H1 (cell line): ENCODE measurements at regions not wholly inside any gene's neighbourhood (a gene's known extent, or its start where the extent isn't known, plus 50 kb on each side); places are given as distances from the start of the nearest gene placed in this dataset.
"Not testable (repeated sequence)": the region's sequence is repeated elsewhere in the genome, so short reads cannot be mapped to it uniquely, and the experiment has no call there.

Experiments
- CTCF ChIA-PET: fragments of 300-600 bp; sonication (Branson Sonifier 250); formaldehyde crosslinking; loops from one replicate; lab custom pipeline; 2021; ENCODE audit not compliant: partially characterized antibody; lab: Charles Lee
- POLR2A ChIA-PET: fragments of 300-600 bp; sonication (Branson Sonifier 250); formaldehyde crosslinking; loops from one replicate; lab custom pipeline; 2021; ENCODE audit warnings: inconsistent platforms; ENCODE audit not compliant: partially characterized antibody; lab: Charles Lee
- DNase-seq, 2 experiments: peaks; one replicate each; pipeline versions ENCODE4 v3.0.0 to v3.0.0-alpha.2; 2010 to 2022; ENCODE audit warnings: low spot score in 2 of 2, low read depth in 1 of 2, mixed read lengths in 1 of 2
- FAIRE-seq: peaks from 2 replicates; lab custom pipeline; 2011; peaks lifted over from hg19 to GRCh38; lab: Jason Lieb, UNC
- H2AFZ ChIP-seq: 2 replicates; pipeline ENCODE4 v1.8.1; 2012; ENCODE audit warnings: low read length, inconsistent platforms
- H2AK5ac ChIP-seq: 2 replicates; pipeline ENCODE4 v1.6.1; 2013; ENCODE audit warnings: low read depth, low read length
- H2BK120ac ChIP-seq: replicated peaks from 2 replicates; pipeline ENCODE3; 2013; ENCODE audit warnings: low read depth, low read length, inconsistent platforms
- H2BK12ac ChIP-seq: 2 replicates; pipeline ENCODE4 v1.6.1; 2013; ENCODE audit warnings: low read depth, low read length
- H2BK15ac ChIP-seq: 2 replicates; pipeline ENCODE4 v1.6.1; 2013; ENCODE audit warnings: low read length
- H2BK20ac ChIP-seq: 2 replicates; pipeline ENCODE4 v1.6.1; 2013; ENCODE audit warnings: low read length
- H2BK5ac ChIP-seq: 2 replicates; pipeline ENCODE4 v1.6.1; 2013; ENCODE audit warnings: low read depth, low read length
- H3K14ac ChIP-seq: 2 replicates; pipeline ENCODE4 v1.6.1; 2013; ENCODE audit warnings: inconsistent platforms; ENCODE audit not compliant: insufficient read length
- H3K18ac ChIP-seq: 2 replicates; pipeline ENCODE4 v1.6.1; 2013; ENCODE audit warnings: low read length; ENCODE audit errors: extremely low read depth
- H3K23ac ChIP-seq: 2 replicates; pipeline ENCODE4 v1.6.1; 2013; ENCODE audit warnings: inconsistent platforms; ENCODE audit not compliant: insufficient read length
- H3K23me2 ChIP-seq: 2 replicates; pipeline ENCODE4 v1.6.1; 2013; ENCODE audit warnings: low read depth, low read length
- H3K27ac ChIP-seq: 2 replicates; pipeline ENCODE4 v1.6.1; 2011; ENCODE audit warnings: low read depth, low read length, inconsistent platforms
- H3K27me3 ChIP-seq, 4 experiments: replicated peaks in 1 of 4; 1 replicate in 1 of 4; 2 replicates in 3 of 4; pipeline versions ENCODE4 v1.6.1 to v1.8.1; 2011 to 2013; ENCODE audit warnings: low read length in 3 of 4, mild to moderate bottlenecking in 3 of 4, inconsistent platforms in 2 of 4, mixed read lengths in 2 of 4, moderate library complexity in 1 of 4; ENCODE audit not compliant: control insufficient read depth in 3 of 4, insufficient read depth in 3 of 4; ENCODE audit errors: extremely low read depth in 1 of 4
- H3K36me3 ChIP-seq, 4 experiments: 2 replicates each; pipeline versions ENCODE4 v1.6.1 to v1.8.1; 2011 to 2013; ENCODE audit warnings: mild to moderate bottlenecking in 4 of 4, low read length in 3 of 4, moderate library complexity in 2 of 4, control low read depth in 1 of 4, inconsistent platforms in 1 of 4; ENCODE audit not compliant: insufficient read depth in 4 of 4, control insufficient read depth in 2 of 4
- H3K4ac ChIP-seq: replicated peaks from 2 replicates; pipeline ENCODE3; 2013; ENCODE audit warnings: low read length, low read depth, mixed read lengths, inconsistent platforms; ENCODE audit not compliant: insufficient read length
- H3K4me1 ChIP-seq, 4 experiments: replicated peaks in 1 of 4; 1 replicate in 1 of 4; 2 replicates in 3 of 4; pipeline versions ENCODE4 v1.6.1 to v1.8.1; 2011 to 2013; ENCODE audit warnings: low read length in 3 of 4, inconsistent platforms in 2 of 4, mixed read lengths in 1 of 4; ENCODE audit not compliant: insufficient read depth in 4 of 4, control insufficient read depth in 3 of 4
- H3K4me2 ChIP-seq, 2 experiments: 2 replicates each; pipeline versions ENCODE4 v1.6.1 to v1.8.1; 2011 to 2013; ENCODE audit warnings: low read depth in 2 of 2, low read length in 2 of 2, control low read depth in 1 of 2, inconsistent platforms in 1 of 2, mild to moderate bottlenecking in 1 of 2; ENCODE audit not compliant: insufficient read depth in 1 of 2
- H3K4me3 ChIP-seq, 4 experiments: fragments of 200-600, 300-600 bp in 1 of 4; sonication (generic), shearing (Covaris generic), sonication (Bioruptor Twin) in 1 of 4; 2 replicates each; pipeline versions ENCODE4 v1.5.1 to v1.8.1; 2011 to 2016; ENCODE audit warnings: low read length in 4 of 4, low read depth in 3 of 4, control low read depth in 2 of 4, inconsistent platforms in 2 of 4, mild to moderate bottlenecking in 2 of 4, mixed read lengths in 1 of 4, moderate library complexity in 1 of 4; ENCODE audit not compliant: insufficient read depth in 2 of 4; ENCODE audit errors: extremely low read depth in 1 of 4
- H3K56ac ChIP-seq: replicated peaks from 2 replicates; pipeline ENCODE3; 2013; ENCODE audit warnings: low read depth, mild to moderate bottlenecking, mixed read lengths, low read length, inconsistent platforms; ENCODE audit not compliant: insufficient read length
- H3K79me1 ChIP-seq: 2 replicates; pipeline ENCODE4 v1.6.1; 2013; ENCODE audit warnings: low read depth, low read length, control low read depth
- H3K79me2 ChIP-seq, 2 experiments: 2 replicates each; pipeline versions ENCODE4 v1.6.1 to v1.8.1; 2012 to 2013; ENCODE audit warnings: low read length in 2 of 2, mild to moderate bottlenecking in 2 of 2, inconsistent platforms in 1 of 2; ENCODE audit not compliant: insufficient read depth in 2 of 2, control insufficient read depth in 1 of 2
- H3K9ac ChIP-seq, 4 experiments: replicated peaks in 1 of 4; 1 replicate in 1 of 4; 2 replicates in 3 of 4; pipeline versions ENCODE4 v1.6.1 to v1.8.1; 2011 to 2013; ENCODE audit warnings: low read depth in 3 of 4, low read length in 3 of 4, control low read depth in 2 of 4, mild to moderate bottlenecking in 2 of 4, moderate library complexity in 2 of 4, inconsistent platforms in 1 of 4; ENCODE audit errors: extremely low read depth in 1 of 4
- H3K9me3 ChIP-seq, 2 experiments: 2 replicates each; pipeline versions ENCODE4 v1.6.1 to v1.8.1; 2012 to 2013; ENCODE audit warnings: mild to moderate bottlenecking in 2 of 2, moderate library complexity in 2 of 2, control low read depth in 1 of 2, inconsistent platforms in 1 of 2, low read depth in 1 of 2, low read length in 1 of 2, mixed read lengths in 1 of 2; ENCODE audit not compliant: insufficient read depth in 2 of 2
- H4K20me1 ChIP-seq, 2 experiments: replicated peaks in 1 of 2; 2 replicates each; pipeline versions ENCODE3 to v1.8.1; 2011 to 2013; ENCODE audit warnings: inconsistent platforms in 2 of 2, low read length in 2 of 2, mild to moderate bottlenecking in 1 of 2; ENCODE audit not compliant: insufficient read depth in 2 of 2, control insufficient read depth in 1 of 2
- H4K5ac ChIP-seq: 2 replicates; pipeline ENCODE4 v1.6.1; 2013; ENCODE audit warnings: low read length, low read depth, mixed read lengths, inconsistent platforms; ENCODE audit not compliant: insufficient read length
- H4K8ac ChIP-seq: 2 replicates; pipeline ENCODE4 v1.8.0; 2013; ENCODE audit warnings: mild to moderate bottlenecking, moderate library complexity, low read length, inconsistent platforms; ENCODE audit not compliant: insufficient read depth; ENCODE audit errors: extremely low read depth
- H4K91ac ChIP-seq: replicated peaks from 2 replicates; pipeline ENCODE3; 2013; ENCODE audit warnings: low read length, mixed read lengths, inconsistent platforms; ENCODE audit not compliant: insufficient read length
- WGBS, 2 experiments: shearing (Covaris generic) in 1 of 2; methylation state at CpG; one replicate each; pipeline versions ENCODE4 v1.1.6 to v1.1.7; 2013 to 2015; ENCODE audit warnings: low lambda C conversion rate in 2 of 2, mixed read lengths in 2 of 2, inconsistent platforms in 1 of 2, low coverage in 1 of 2, missing lambda C conversion rate in 1 of 2; ENCODE audit not compliant: insufficient replicate concordance in 2 of 2, insufficient coverage in 1 of 2, insufficient read length in 1 of 2; ENCODE audit errors: extremely low coverage in 1 of 2, missing lambda C conversion rate in 1 of 2; 5-methylcytosine and 5-hydroxymethylcytosine counted together

DNA sequence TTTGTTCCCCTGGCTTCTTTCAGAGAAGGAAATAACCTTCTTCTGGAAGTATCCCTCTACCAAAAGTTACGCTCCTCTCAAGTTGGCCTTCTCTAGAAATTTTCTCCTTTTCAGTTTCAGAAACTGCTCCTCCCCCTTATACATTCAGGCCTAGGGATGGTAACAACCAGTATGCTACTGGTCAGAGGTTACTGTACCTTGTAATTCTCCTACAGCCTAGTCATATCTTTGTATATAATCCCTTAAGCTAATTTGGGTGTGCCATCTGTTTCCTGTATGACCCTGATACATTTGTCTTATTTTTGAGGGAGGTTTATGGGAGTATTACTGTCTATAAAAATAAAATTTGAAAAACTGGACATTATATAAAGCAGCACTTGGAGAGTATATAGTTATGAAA, 98.0 kb upstream of the NOTCH2NLA start:
- H3K27me3 ChIP-seq, H3K36me3 ChIP-seq, H3K27ac ChIP-seq, H2BK12ac ChIP-seq, H3K9ac ChIP-seq, H3K18ac ChIP-seq, FAIRE-seq, H3K9me3 ChIP-seq, H4K5ac ChIP-seq, H2BK20ac ChIP-seq, H3K23me2 ChIP-seq, H3K4me3 ChIP-seq, H3K79me1 ChIP-seq, H2BK5ac ChIP-seq, H4K20me1 ChIP-seq, H3K14ac ChIP-seq, H3K56ac ChIP-seq, CTCF ChIA-PET, H4K8ac ChIP-seq, H3K4me1 ChIP-seq, H3K79me2 ChIP-seq, H3K4ac ChIP-seq, H2BK15ac ChIP-seq, H2AK5ac ChIP-seq, DNase-seq, H4K91ac ChIP-seq, POLR2A ChIA-PET, H2AFZ ChIP-seq, H3K4me2 ChIP-seq, H2BK120ac ChIP-seq, H3K23ac ChIP-seq: not testable (repeated sequence)
- no CpG with 5 or more reads among the region's 1 CpG for WGBS, 2 experiments

DNA sequence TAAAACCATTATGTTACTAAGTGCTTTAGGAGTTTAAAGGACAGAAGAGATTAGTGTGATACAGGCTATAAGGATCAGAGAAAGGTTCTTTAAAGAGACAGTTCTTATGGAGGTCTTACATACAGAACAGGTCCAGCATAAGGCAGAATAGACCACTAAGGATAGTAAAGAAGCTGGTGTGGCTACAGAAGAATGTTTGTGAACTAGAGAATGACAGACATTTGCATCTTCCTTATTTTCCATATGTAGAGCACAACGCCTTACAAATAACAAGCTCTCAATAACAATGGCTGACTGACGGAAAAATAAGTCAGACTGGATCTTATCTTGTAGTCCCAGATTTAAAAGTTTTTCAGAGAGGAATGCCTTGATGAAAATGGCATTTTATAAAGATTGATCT, 95.6 kb upstream of the NOTCH2NLA start:
- H2AK5ac ChIP-seq, H3K36me3 ChIP-seq, H3K4me2 ChIP-seq, H3K27ac ChIP-seq, H2BK20ac ChIP-seq, H4K91ac ChIP-seq, H3K9me3 ChIP-seq, CTCF ChIA-PET, H4K8ac ChIP-seq, H2BK15ac ChIP-seq, DNase-seq, H2BK120ac ChIP-seq, H3K27me3 ChIP-seq, H2BK5ac ChIP-seq, H3K23ac ChIP-seq, H3K4ac ChIP-seq, H3K79me2 ChIP-seq, H3K56ac ChIP-seq, H3K18ac ChIP-seq, H2BK12ac ChIP-seq, H3K14ac ChIP-seq, H2AFZ ChIP-seq, H4K20me1 ChIP-seq, H3K9ac ChIP-seq, H3K23me2 ChIP-seq, FAIRE-seq, H3K79me1 ChIP-seq, H3K4me1 ChIP-seq, H3K4me3 ChIP-seq, H4K5ac ChIP-seq, POLR2A ChIA-PET: not testable (repeated sequence)
- WGBS, 2 experiments = 14% methylated on average over 1 of the region's 2 CpGs; no CpG with 5 or more reads in 1 of the 2 experiments
